ENCODE measurements at regions not wholly inside any gene's neighbourhood (a gene's known extent, or its start where the extent isn't known, plus 50 kb on each side); places are given as distances from the start of the nearest gene placed in this dataset.

DNA sequence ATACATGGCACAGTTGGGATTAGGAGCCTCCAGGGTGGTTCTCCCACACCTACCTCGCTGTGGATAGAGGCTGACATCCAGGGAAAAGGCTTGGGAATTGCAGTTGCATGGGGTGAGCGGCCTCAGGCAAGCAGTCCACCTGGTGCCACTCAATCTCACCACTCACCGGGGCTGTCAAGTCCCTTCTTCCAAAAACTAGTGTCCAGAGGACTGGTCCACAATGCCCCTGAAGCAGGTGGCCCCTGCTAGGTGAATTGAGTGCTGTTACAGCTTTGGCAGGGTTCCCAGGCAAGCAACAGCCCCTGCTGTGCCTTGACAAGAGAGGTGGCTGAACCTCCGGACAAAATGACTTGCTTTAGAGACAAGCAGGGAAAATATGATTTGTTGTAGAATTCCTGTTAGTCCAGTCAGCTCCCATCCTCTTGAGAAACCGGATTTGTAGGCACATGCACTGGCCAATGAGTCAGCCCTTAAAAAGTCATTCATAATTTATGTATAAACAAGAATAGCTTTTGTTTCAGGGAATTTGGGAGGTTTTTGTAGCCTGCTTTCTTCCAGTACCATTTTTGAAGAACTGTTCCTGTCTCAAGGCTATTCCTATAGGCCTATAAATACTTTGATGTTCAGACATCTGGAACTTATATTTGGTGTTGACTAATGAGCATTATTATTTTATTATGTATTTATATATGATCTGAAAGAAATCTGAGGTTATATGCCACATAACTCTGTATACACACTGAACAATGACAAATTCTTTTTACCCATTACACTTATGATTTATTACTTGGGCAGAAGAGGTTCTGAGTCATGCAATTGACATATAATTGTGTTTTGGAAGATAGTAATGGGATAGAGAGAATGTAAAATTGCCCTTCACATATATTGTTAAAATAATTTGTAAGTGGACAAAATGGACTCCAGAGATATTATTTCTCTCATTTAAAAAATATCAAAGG is 411.1 kb downstream of the ACTL7B start:
- peaks cover 12% of the 10 kb centered on the region for H3K9me3 Mint-ChIP-seq (ENCODE audit: unreplicated experiment)
- H3K36me3 Mint-ChIP-seq (ENCODE audit: unreplicated experiment): no peaks in the 10 kb centered on the region
- no peaks in the 10 kb centered on the region for H3K27me3 Mint-ChIP-seq (ENCODE audit: unreplicated experiment)
- peaks cover 64% of the 10 kb centered on the region for H3K4me1 Mint-ChIP-seq (ENCODE audit: unreplicated experiment)
- TF ChIP-seq, protein P1, sequence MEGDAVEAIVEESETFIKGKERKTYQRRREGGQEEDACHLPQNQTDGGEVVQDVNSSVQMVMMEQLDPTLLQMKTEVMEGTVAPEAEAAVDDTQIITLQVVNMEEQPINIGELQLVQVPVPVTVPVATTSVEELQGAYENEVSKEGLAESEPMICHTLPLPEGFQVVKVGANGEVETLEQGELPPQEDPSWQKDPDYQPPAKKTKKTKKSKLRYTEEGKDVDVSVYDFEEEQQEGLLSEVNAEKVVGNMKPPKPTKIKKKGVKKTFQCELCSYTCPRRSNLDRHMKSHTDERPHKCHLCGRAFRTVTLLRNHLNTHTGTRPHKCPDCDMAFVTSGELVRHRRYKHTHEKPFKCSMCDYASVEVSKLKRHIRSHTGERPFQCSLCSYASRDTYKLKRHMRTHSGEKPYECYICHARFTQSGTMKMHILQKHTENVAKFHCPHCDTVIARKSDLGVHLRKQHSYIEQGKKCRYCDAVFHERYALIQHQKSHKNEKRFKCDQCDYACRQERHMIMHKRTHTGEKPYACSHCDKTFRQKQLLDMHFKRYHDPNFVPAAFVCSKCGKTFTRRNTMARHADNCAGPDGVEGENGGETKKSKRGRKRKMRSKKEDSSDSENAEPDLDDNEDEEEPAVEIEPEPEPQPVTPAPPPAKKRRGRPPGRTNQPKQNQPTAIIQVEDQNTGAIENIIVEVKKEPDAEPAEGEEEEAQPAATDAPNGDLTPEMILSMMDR (IDR thresholded peaks at IDR 0.05): no peak
- DNase-seq (ENCODE audit: extremely low spot score, unreplicated experiment): no peak
- H3K27ac Mint-ChIP-seq (ENCODE audit: unreplicated experiment): peak overlapping the region; percentile 90
- peak overlapping the region; percentile 64 for H3K4me3 Mint-ChIP-seq (ENCODE audit: unreplicated experiment)

DNA sequence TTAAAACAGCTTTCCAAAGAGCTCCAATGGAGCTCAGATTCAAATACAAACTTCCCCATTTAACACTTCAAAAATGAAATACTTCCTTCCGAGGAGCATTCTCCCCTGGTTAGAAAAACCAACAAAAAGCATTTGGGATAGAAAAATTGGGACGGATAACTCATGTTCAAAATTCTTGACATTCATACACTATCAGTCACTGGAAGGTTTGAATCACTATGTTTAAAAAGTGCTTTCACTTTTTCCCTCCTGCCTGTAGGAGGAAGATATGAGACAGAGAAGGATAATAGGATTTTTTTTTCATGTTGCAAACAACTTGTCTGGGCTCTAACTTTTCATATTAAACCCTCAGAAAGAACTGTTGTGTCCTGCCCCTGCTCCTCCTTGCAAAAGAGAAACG is 412.0 kb downstream of the ACTL7B start:
- Mint-ChIP-seq H3K4me3 (ENCODE audit: unreplicated experiment) (peak overlapping the region; percentile 64), H3K36me3 (ENCODE audit: unreplicated experiment) (no peaks in the 10 kb centered on the region), H3K4me1 (ENCODE audit: unreplicated experiment) (peaks cover 73% of the 10 kb centered on the region), H3K27ac (ENCODE audit: unreplicated experiment) (peak overlapping the region; percentile 90), H3K27me3 (ENCODE audit: unreplicated experiment) (no peaks in the 10 kb centered on the region), H3K9me3 (ENCODE audit: unreplicated experiment) (peaks cover 4% of the 10 kb centered on the region)
- no peak for DNase-seq (ENCODE audit: extremely low spot score, unreplicated experiment)
- TF ChIP-seq, protein P1 (IDR thresholded peaks at IDR 0.05): peak; percentile 30

DNA sequence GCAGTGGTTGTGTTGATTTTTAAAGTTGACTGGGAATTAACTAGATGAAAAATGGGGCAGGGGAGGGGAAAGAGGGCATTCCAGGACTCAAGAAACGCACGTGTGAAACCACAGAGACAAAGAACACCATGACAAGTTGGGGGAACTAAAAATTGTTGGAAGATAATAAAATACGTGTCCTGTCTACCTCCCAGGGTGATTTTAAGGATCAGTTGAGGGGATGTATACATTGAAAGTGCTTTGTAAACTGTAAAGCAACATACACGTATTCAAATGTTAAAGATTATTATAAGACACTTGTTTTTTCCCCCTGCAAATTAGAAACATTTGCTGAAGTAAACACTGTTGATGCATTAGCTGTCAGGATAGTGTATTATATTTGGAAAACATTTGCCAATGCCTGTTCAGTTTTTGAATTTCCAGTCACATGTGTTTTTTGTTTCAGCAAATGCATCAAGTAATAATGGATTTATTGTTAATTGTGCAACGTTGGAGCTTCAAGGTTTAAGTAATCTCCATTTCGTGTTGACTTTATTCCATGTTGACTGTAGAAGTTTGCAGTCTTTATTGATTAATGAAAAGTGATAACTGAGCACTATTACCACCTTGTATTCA is 412.7 kb downstream of the ACTL7B start:
- Mint-ChIP-seq H3K27me3 (ENCODE audit: unreplicated experiment) (no peaks in the 10 kb centered on the region), H3K4me1 (ENCODE audit: unreplicated experiment) (peaks cover 75% of the 10 kb centered on the region), H3K9me3 (ENCODE audit: unreplicated experiment) (no peaks in the 10 kb centered on the region), H3K36me3 (ENCODE audit: unreplicated experiment) (no peaks in the 10 kb centered on the region), H3K27ac (ENCODE audit: unreplicated experiment) (peak overlapping the region; percentile 90), H3K4me3 (ENCODE audit: unreplicated experiment) (peak overlapping the region; percentile 64)
- TF ChIP-seq, protein P1 (IDR thresholded peaks at IDR 0.05): no peak
- no peak for DNase-seq (ENCODE audit: extremely low spot score, unreplicated experiment)

DNA sequence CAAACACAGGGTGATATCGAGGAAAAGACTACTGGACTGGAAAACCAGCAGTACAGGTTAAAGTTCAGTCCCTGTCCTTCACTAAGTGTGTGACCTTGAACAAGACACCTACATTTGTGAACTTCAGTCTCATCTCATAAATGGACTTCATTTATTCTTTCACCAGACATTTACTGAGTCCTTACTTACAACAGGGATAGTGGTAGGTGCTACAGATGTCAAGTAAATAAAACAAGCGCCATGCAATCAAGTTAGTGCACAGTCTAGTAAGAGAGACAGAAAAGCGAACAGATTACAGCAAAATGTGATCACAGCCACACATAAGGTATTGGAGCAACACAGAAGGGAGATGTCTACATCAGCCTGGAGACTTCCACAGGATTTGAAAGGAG is 413.2 kb downstream of the ACTL7B start:
- peaks cover 75% of the 10 kb centered on the region for H3K4me1 Mint-ChIP-seq (ENCODE audit: unreplicated experiment)
- peak overlapping the region; percentile 90 for H3K27ac Mint-ChIP-seq (ENCODE audit: unreplicated experiment)
- no peaks in the 10 kb centered on the region for H3K9me3 Mint-ChIP-seq (ENCODE audit: unreplicated experiment)
- peak overlapping the region; percentile 30 for H3K4me3 Mint-ChIP-seq (ENCODE audit: unreplicated experiment)
- DNase-seq (ENCODE audit: extremely low spot score, unreplicated experiment): no peak
- H3K27me3 Mint-ChIP-seq (ENCODE audit: unreplicated experiment): no peaks in the 10 kb centered on the region
- TF ChIP-seq, protein P1 (IDR thresholded peaks at IDR 0.05): no peak
- no peaks in the 10 kb centered on the region for H3K36me3 Mint-ChIP-seq (ENCODE audit: unreplicated experiment)

DNA sequence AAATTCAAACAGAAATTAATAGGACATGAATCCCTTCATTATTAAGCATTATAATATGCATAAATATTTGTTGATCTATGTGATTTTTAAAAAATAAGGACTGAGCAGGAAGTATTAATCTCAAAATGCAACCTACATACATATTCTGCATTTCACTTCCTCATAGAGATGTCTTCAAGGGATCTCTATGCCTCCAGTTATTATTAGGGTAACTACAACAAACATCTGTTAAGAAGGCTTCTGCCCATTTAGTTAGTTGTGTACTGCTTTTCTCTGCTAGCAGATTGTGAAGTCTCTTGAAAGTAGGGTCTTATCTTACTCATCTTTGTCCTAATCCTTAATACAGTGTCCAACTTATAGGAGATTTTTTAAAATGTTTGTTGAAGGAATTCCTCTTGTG is 414.1 kb downstream of the ACTL7B start:
- Mint-ChIP-seq H3K4me1 (ENCODE audit: unreplicated experiment) (peaks cover 75% of the 10 kb centered on the region), H3K27me3 (ENCODE audit: unreplicated experiment) (no peaks in the 10 kb centered on the region), H3K4me3 (ENCODE audit: unreplicated experiment) (no peak overlapping the region)

More for the DNA sequence above, 414.1 kb downstream of the ACTL7B start:
- peak overlapping the region; percentile 90 for H3K27ac Mint-ChIP-seq (ENCODE audit: unreplicated experiment)
- H3K9me3 Mint-ChIP-seq (ENCODE audit: unreplicated experiment): no peaks in the 10 kb centered on the region
- TF ChIP-seq, protein P1 (IDR thresholded peaks at IDR 0.05): no peak
- DNase-seq (ENCODE audit: extremely low spot score, unreplicated experiment): no peak
- no peaks in the 10 kb centered on the region for H3K36me3 Mint-ChIP-seq (ENCODE audit: unreplicated experiment)

Data from osteocyte (in vitro differentiated cells).